Gastroesophageal sphincter (tissue), 4 donors: ENCODE measurements at regions not wholly inside any gene's neighbourhood (a gene's known extent, or its start where the extent isn't known, plus 50 kb on each side); places are given as distances from the start of the nearest gene placed in this dataset.

Experiments used
- ATAC-seq: fragments of 150-250 bp; one replicate; pipeline ENCODE4 v1.9.1; 2016; ENCODE audit warnings: mild to moderate bottlenecking, moderate library complexity
- H3K27ac ChIP-seq, 4 donors: fragments of 200-600 bp; sonication (generic) in 3 of 4; 1 replicate in 3 of 4; 2 replicates in 1 of 4; pipeline ENCODE4 v1.5.1; 2016 to 2019
- H3K27me3 ChIP-seq: fragments of 200-600 bp; sonication (generic); one replicate; pipeline ENCODE4 v1.5.1; 2019
- H3K36me3 ChIP-seq, 2 donors: fragments of 200-600 bp; sonication (generic); one replicate each; pipeline ENCODE4 v1.5.1; 2019; ENCODE audit warnings: control low read depth in 1 of 2
- H3K4me1 ChIP-seq, 3 donors: fragments of 200-600 bp; sonication (generic); 1 replicate in 2 of 3; 2 replicates in 1 of 3; pipeline ENCODE4 v1.5.1; 2016 to 2019; ENCODE audit warnings: control low read depth in 2 of 3
- H3K4me3 ChIP-seq, 2 donors: fragments of 200-600 bp; sonication (generic); one replicate each; pipeline ENCODE4 v1.5.1; 2019; ENCODE audit warnings: mild to moderate bottlenecking in 1 of 2, moderate library complexity in 1 of 2
- H3K9me3 ChIP-seq, 3 donors: fragments of 200-600 bp; sonication (generic); one replicate each; pipeline ENCODE4 v1.5.1; 2017 to 2019; ENCODE audit warnings: control low read depth in 2 of 3
- CTCF ChIP-seq, 4 experiments: fragments of 200-600 bp in 2 of 4; fragments of 450-650 bp in 2 of 4; sonication (generic) in 1 of 4; IDR thresholded peaks; one replicate each; pipeline ENCODE4 v1.5.1; 2017 to 2019; ENCODE audit warnings: antibody characterized with exemption in 4 of 4, mild to moderate bottlenecking in 2 of 4, moderate library complexity in 2 of 4
- EP300 ChIP-seq: sonication (generic); formaldehyde crosslinking; IDR thresholded peaks from one replicate; pipeline ENCODE4 v1.6.1; 2017; ENCODE audit warnings: antibody characterized with exemption, mild to moderate bottlenecking
- POLR2A ChIP-seq, 2 donors: fragments of 450-650 bp; IDR thresholded peaks; one replicate each; pipeline ENCODE4 v1.6.1; 2017; ENCODE audit warnings: antibody characterized with exemption in 2 of 2, mild to moderate bottlenecking in 2 of 2, moderate library complexity in 1 of 2
- POLR2AphosphoS5 ChIP-seq: sonication (generic); formaldehyde crosslinking; IDR thresholded peaks from one replicate; pipeline ENCODE4 v1.6.1; 2017; ENCODE audit warnings: antibody characterized with exemption
- WGBS, 2 donors: methylation state at CpG; one replicate each; pipeline ENCODE4 v1.1.5; 2018; ENCODE audit warnings: low coverage in 1 of 2; 5-methylcytosine and 5-hydroxymethylcytosine counted together

- H3K4me3 ChIP-seq: no peak overlapping the region
- no peaks in the 10 kb centered on the region for H3K36me3 ChIP-seq
- H3K27me3 ChIP-seq: no peaks in the 10 kb centered on the region
- H3K27ac ChIP-seq: no peak overlapping the region
- no peak for TF ChIP-seq CTCF (IDR thresholded peaks at IDR 0.05)
- TF ChIP-seq POLR2AphosphoS5: no peak
- TF ChIP-seq POLR2A (IDR thresholded peaks at IDR 0.05): no peak
- ATAC-seq: no peak
- WGBS, 2 donors: 78 to 83% methylated on average over 2 to 3 of the region's 3 CpGs
- H3K9me3 ChIP-seq: no peaks in the 10 kb centered on the region
- no peaks in the 10 kb centered on the region for H3K4me1 ChIP-seq
Measured at GRCh38 chr3:76859596-76859995, 180.3 kb upstream of the ROBO2 start.

- TF ChIP-seq EP300 (no peak), CTCF (IDR thresholded peaks at IDR 0.05) (no peak), POLR2A (IDR thresholded peaks at IDR 0.05) (no peak), POLR2AphosphoS5 (no peak)
- H3K9me3 ChIP-seq: no peaks in the 10 kb centered on the region
- H3K4me3 ChIP-seq: no peak overlapping the region
- no peaks in the 10 kb centered on the region for H3K36me3 ChIP-seq
- no peak overlapping the region for H3K27ac ChIP-seq
- WGBS, 2 donors: 75 to 80% methylated on average over 4 of the region's 4 CpGs
- no peaks in the 10 kb centered on the region for H3K4me1 ChIP-seq
- no peak for ATAC-seq
- H3K27me3 ChIP-seq: no peaks in the 10 kb centered on the region
Measured at GRCh38 chr3:76864355-76864754, 175.5 kb upstream of the ROBO2 start.

GRCh38 chr3:76866729-76867408, 173.0 kb upstream of the ROBO2 start:
- Histone ChIP-seq H3K4me1 (no peaks in the 10 kb centered on the region), H3K4me3 (no peak overlapping the region), H3K27ac (no peak overlapping the region), H3K36me3 (no peaks in the 10 kb centered on the region), H3K27me3 (no peaks in the 10 kb centered on the region), H3K9me3 (no peaks in the 10 kb centered on the region)
- TF ChIP-seq CTCF (IDR thresholded peaks at IDR 0.05): no peak
- TF ChIP-seq EP300: no peak
- no peak for TF ChIP-seq POLR2A (IDR thresholded peaks at IDR 0.05)
- TF ChIP-seq POLR2AphosphoS5: no peak
- ATAC-seq: no peak
- 64 to 91% methylated on average over 5 of the region's 5 CpGs for WGBS, 2 donors

GRCh38 chr3:76869726-76870384, 170.0 kb upstream of the ROBO2 start:
- no peak overlapping the region for H3K27ac ChIP-seq
- H3K36me3 ChIP-seq: no peaks in the 10 kb centered on the region
- ATAC-seq: no peak
- no peak overlapping the region for H3K4me3 ChIP-seq
- peaks cover 0 to under 1% (median 0%) of the 10 kb centered on the region in 3 donors for H3K9me3 ChIP-seq
- TF ChIP-seq EP300 (no peak), POLR2AphosphoS5 (no peak), POLR2A (IDR thresholded peaks at IDR 0.05) (no peak), CTCF (IDR thresholded peaks at IDR 0.05) (no peak)
- 60% methylated on average over 3 of the region's 3 CpGs for WGBS, 2 donors
- no peaks in the 10 kb centered on the region for H3K27me3 ChIP-seq
- no peaks in the 10 kb centered on the region for H3K4me1 ChIP-seq

- Histone ChIP-seq H3K36me3 (no peaks in the 10 kb centered on the region), H3K4me1 (no peaks in the 10 kb centered on the region), H3K27ac (no peak overlapping the region), H3K27me3 (no peaks in the 10 kb centered on the region), H3K4me3 (no peak overlapping the region), H3K9me3 (peaks cover 0 to 4% (median 0%) of the 10 kb centered on the region in 3 donors)
- 90 to 100% methylated on average over 1 of the region's 1 CpG for whole genome bisulfite sequencing, 2 donors
- TF ChIP-seq CTCF (IDR thresholded peaks at IDR 0.05) (no peak), POLR2AphosphoS5 (no peak), POLR2A (IDR thresholded peaks at IDR 0.05) (no peak), EP300 (no peak)
- no peak for ATAC-seq
Measured at GRCh38 chr3:76871655-76872054, 168.2 kb upstream of the ROBO2 start.
